ENCODE measurements at regions not wholly inside any gene's neighbourhood (a gene's known extent, or its start where the extent isn't known, plus 50 kb on each side); places are given as distances from the start of the nearest gene placed in this dataset.

GRCh38 chr2:107625982-107626381 is 200.7 kb upstream of the RGPD4 start (continued):
- TF ChIP-seq CTCF (conservative IDR thresholded peaks at IDR 0.05; ENCODE audit: low read depth in 2 of 2) (no peak), EZH2phosphoT487 (IDR thresholded peaks at IDR 0.05; ENCODE audit: unreplicated experiment) (no peak), JUNB (IDR thresholded peaks at IDR 0.05; ENCODE audit: unreplicated experiment) (no peak), NANOG (IDR thresholded peaks at IDR 0.05; ENCODE audit: borderline replicate concordance) (no peak)

- no peaks in the 10 kb centered on the region for H3K4me1 ChIP-seq (ENCODE audit: insufficient read depth)
- no peaks in the 10 kb centered on the region for H3K27me3 ChIP-seq (ENCODE audit: insufficient read depth)
- Mint-ChIP-seq H3K27ac (no peak overlapping the region), H3K4me1 (no peaks in the 10 kb centered on the region), H3K4me3 (no peak overlapping the region), H3K36me3 (ENCODE audit: low read depth) (peaks cover 8% of the 10 kb centered on the region), H3K9me3 (peaks cover 34% of the 10 kb centered on the region), H3K27me3 (ENCODE audit: insufficient read depth, low read depth, poor library complexity) (peaks cover 1% of the 10 kb centered on the region)
- H3K9me2 ChIP-seq (ENCODE audit: insufficient read depth): 0 out of 2 replicates have a peak, but pooled peaks cover 6% of the 10 kb centered on the region
- H3K27ac ChIP-seq (ENCODE audit: low read depth): no peak overlapping the region
- ATAC-seq (no peak), DNase-seq (ENCODE audit: low spot score) (peak; percentile 35)
- H3K36me3 ChIP-seq (ENCODE audit: insufficient read depth): no peaks in the 10 kb centered on the region; the same call in 1 of the 2 replicates
- no peaks in the 10 kb centered on the region for H4K20me1 ChIP-seq (replicated peaks; ENCODE audit: insufficient read depth)
- peak; percentile 51 for TF ChIP-seq CTCF (conservative IDR thresholded peaks at IDR 0.05; ENCODE audit: low read depth in 2 of 2)
- no peak for TF ChIP-seq STAT1 (IDR thresholded peaks at IDR 0.05; ENCODE audit: unreplicated experiment)
- H3F3A ChIP-seq (replicated peaks; ENCODE audit: low read depth): no peaks in the 10 kb centered on the region
- no peak overlapping the region for H3K4me3 ChIP-seq
- no peak overlapping the region for H3K4me2 ChIP-seq
- H2AFZ ChIP-seq: no peak overlapping the region
- H3K79me2 ChIP-seq (replicated peaks; ENCODE audit: insufficient read depth): no peaks in the 10 kb centered on the region
Observed at GRCh38 chr2:107627164-107627563, 199.5 kb upstream of the RGPD4 start.

GRCh38 chr2:107627926-107628325 is 198.8 kb upstream of the RGPD4 start:
- no peak overlapping the region for H3K27ac ChIP-seq (ENCODE audit: low read depth)
- H3K4me1 ChIP-seq (ENCODE audit: insufficient read depth): no peaks in the 10 kb centered on the region
- no peaks in the 10 kb centered on the region for H4K20me1 ChIP-seq (replicated peaks; ENCODE audit: insufficient read depth)
- H3K4me2 ChIP-seq: no peak overlapping the region
- Mint-ChIP-seq H3K4me3 (no peak overlapping the region), H3K4me1 (no peaks in the 10 kb centered on the region), H3K9me3 (peaks cover 34% of the 10 kb centered on the region), H3K27me3 (ENCODE audit: insufficient read depth, low read depth, poor library complexity) (peaks cover 1% of the 10 kb centered on the region), H3K27ac (no peak overlapping the region), H3K36me3 (ENCODE audit: low read depth) (peaks cover 11% of the 10 kb centered on the region)
- no peaks in the 10 kb centered on the region for H3K79me2 ChIP-seq (replicated peaks; ENCODE audit: insufficient read depth)
- H3K36me3 ChIP-seq (ENCODE audit: insufficient read depth): no peaks in the 10 kb centered on the region; the same call in 1 of the 2 replicates
- TF ChIP-seq REST (IDR thresholded peaks at IDR 0.05; ENCODE audit: unreplicated experiment): no peak
- TF ChIP-seq CREB1 (CRISPR knock-in tag; IDR thresholded peaks at IDR 0.05; ENCODE audit: low read depth): no peak
- no peak for TF ChIP-seq JUNB (IDR thresholded peaks at IDR 0.05; ENCODE audit: unreplicated experiment)
- no peak for TF ChIP-seq ETS1 (IDR thresholded peaks at IDR 0.05)
- TF ChIP-seq ZNF114 (CRISPR knock-in tag; IDR thresholded peaks at IDR 0.05): no peak
- no peak for TF ChIP-seq EZH2phosphoT487 (IDR thresholded peaks at IDR 0.05; ENCODE audit: unreplicated experiment)
- no peak for TF ChIP-seq EZH2 (IDR thresholded peaks at IDR 0.05; ENCODE audit: low read depth, unreplicated experiment)
- TF ChIP-seq POLR2AphosphoS5 (IDR thresholded peaks at IDR 0.05; ENCODE audit: low read depth): no peak
- TF ChIP-seq NANOG (IDR thresholded peaks at IDR 0.05; ENCODE audit: borderline replicate concordance): no peak
- TF ChIP-seq CTCF (conservative IDR thresholded peaks at IDR 0.05; ENCODE audit: low read depth in 2 of 2): no peak
- TF ChIP-seq STAT1 (IDR thresholded peaks at IDR 0.05; ENCODE audit: unreplicated experiment): no peak
- no peak overlapping the region for H2AFZ ChIP-seq
- H3K4me3 ChIP-seq: no peak overlapping the region
- DNase-seq (ENCODE audit: low spot score): no peak
- H3K27me3 ChIP-seq (ENCODE audit: insufficient read depth): no peaks in the 10 kb centered on the region
- H3F3A ChIP-seq (replicated peaks; ENCODE audit: low read depth): no peaks in the 10 kb centered on the region
- 0 out of 2 replicates have a peak, but pooled peaks cover 8% of the 10 kb centered on the region for H3K9me2 ChIP-seq (ENCODE audit: insufficient read depth)
- no peak for ATAC-seq
